LNCaP clone FGC (cell line): ENCODE measurements at regions not wholly inside any gene's neighbourhood (a gene's known extent, or its start where the extent isn't known, plus 50 kb on each side); places are given as distances from the start of the nearest gene placed in this dataset.
"Not testable (repeated sequence)": the region's sequence is repeated elsewhere in the genome, so short reads cannot be mapped to it uniquely, and the experiment has no call there.

Experiments used
- DNase-seq: peaks from one replicate; pipeline ENCODE4 v3.0.0-alpha.2; 2011; ENCODE audit warnings: low read depth
- H3K4me3 ChIP-seq: 2 replicates; pipeline ENCODE4 v1.5.1; 2011; ENCODE audit warnings: mild to moderate bottlenecking, low read depth, low read length, control low read depth
- CTCF ChIP-seq: IDR thresholded peaks from 2 replicates; pipeline ENCODE4 v1.5.1; 2012; ENCODE audit warnings: mild to moderate bottlenecking; ENCODE audit not compliant: control insufficient read depth, insufficient read depth; ENCODE audit errors: extremely low read depth

DNA sequence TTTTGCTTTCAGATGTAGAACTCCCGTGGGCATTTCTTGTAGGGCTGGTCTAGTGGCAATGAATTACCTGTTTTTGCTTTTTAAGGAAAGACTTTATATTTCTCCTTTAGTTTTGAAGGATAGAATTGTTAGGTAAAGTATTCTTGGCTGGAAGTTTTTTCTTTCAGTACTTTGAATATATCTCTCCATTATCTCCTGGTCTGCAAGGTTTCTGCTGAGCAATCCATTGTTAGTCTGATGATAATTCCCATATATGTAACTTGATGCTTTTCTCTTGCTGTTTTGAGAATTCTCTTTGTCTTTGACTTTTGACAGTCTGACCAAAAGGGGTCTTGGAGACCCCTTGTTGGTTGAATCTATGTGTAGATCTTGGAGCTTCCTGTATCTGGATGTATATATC, 198.1 kb downstream of the TMEM167A start:
- no peak for TF ChIP-seq CTCF
- H3K4me3 ChIP-seq: no peak overlapping the region
- no peak for DNase-seq

- TF ChIP-seq CTCF: no peak
- DNase-seq: no peak
- H3K4me3 ChIP-seq: no peak overlapping the region
These were observed 203.7 kb downstream of the TMEM167A start for GRCh38 chr5:82873452-82873851.

DNA sequence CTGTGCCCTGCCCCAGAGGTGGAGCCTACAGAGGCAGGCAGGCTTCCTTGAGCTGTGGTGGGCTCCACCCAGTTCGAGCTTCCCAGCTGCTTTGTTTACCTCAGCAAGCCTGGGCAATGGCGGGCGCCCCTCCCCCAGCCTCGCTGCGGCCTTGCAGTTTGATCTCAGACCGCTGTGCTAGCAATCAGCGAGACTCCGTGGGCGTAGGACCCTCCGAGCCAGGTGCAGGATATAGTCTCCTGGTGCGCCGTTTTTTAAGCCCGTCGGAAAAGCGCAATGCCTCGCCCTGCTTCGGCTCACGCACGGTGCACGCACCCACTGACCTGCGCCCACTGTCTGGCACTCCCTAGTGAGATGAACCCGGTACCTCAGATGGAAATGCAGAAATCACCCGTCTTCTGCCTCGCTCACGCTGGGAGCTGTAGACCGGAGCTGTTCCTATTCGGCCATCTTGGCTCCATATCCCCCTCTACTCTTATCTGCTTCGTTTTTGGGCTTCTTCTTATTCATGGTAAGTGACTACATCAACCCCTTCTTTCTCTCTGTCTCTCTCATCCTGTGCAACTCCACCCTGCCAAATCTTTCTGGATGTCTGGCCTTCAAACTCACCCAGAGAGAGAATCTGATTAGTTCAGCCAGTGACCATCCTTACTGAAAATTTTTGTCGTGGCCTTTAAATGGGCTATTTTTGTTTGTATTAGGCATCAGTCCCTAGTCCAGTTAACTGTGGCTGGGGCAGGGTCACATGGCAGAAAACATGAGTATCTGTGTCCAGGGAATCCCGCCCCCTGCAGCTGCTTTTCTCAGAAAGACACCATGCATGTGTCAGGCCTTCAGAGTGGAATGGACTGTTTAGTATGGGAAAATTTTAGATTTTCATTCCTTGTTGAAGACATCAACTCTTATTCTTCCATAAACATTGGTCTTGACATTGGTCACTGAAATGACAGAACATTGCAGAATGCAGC, 204.6 kb downstream of the TMEM167A start:
- H3K4me3 ChIP-seq, DNase-seq: not testable (repeated sequence)

- TF ChIP-seq CTCF: no peak
- H3K4me3 ChIP-seq: no peak overlapping the region
- no peak for DNase-seq
These were observed 211.6 kb downstream of the TMEM167A start for GRCh38 chr5:82865625-82866024.

DNA sequence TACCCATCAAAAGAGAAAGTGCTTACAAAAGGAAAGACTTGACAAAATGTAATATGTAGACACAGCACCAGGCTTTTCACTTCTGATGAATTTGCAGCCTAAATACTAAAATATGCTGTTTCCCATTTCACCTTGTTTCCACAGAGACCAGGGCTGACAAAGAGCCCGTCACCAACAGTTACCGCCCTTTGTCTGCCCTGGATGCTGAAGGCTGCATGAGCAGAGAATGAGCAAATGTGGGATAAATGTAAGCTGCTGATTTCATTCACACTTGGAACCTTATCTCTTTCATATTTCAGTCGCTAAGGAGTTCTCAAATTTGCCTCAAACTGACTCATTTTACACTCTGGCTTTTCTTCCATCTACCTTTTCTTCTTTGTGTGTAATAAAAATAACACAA, 213.9 kb downstream of the TMEM167A start:
- no peak for TF ChIP-seq CTCF
- DNase-seq: no peak
- H3K4me3 ChIP-seq: no peak overlapping the region

- DNase-seq: no peak
- no peak for TF ChIP-seq CTCF
- H3K4me3 ChIP-seq: no peak overlapping the region
These were observed 214.5 kb downstream of the TMEM167A start for GRCh38 chr5:82862711-82863110.

GRCh38 chr5:82862261-82862660, 214.9 kb downstream of the TMEM167A start:
- H3K4me3 ChIP-seq: no peak overlapping the region
- TF ChIP-seq CTCF: no peak
- no peak for DNase-seq
